ENCODE measurements at regions not wholly inside any gene's neighbourhood (a gene's known extent, or its start where the extent isn't known, plus 50 kb on each side); places are given as distances from the start of the nearest gene placed in this dataset.

GRCh38 chr14:38330275-38330674 lies 74.4 kb upstream of the CLEC14A start:
- Histone ChIP-seq H3K4me3 (ENCODE audit: insufficient read depth, low read depth, low read length) (no peak overlapping the region), H3K14ac (replicated peaks; ENCODE audit: low read depth, low read length) (no peak overlapping the region), H4K8ac (ENCODE audit: low read depth in 2 of 2, low read length in 2 of 2) (no peak overlapping the region), H3K23ac (ENCODE audit: low read depth, low read length) (no peak overlapping the region), H3K79me1 (ENCODE audit: low read depth in 1 of 2, low read length in 2 of 2) (no peaks in the 10 kb centered on the region), H3K36me3 (ENCODE audit: control insufficient read depth, insufficient read depth, low read length) (no peaks in the 10 kb centered on the region), H2BK15ac (ENCODE audit: low read depth, low read length) (no peak overlapping the region), H3K4me2 (ENCODE audit: low read depth, low read length) (no peak overlapping the region), H2BK20ac (ENCODE audit: low read depth, low read length) (no peak overlapping the region), H3K56ac (ENCODE audit: extremely low read depth, insufficient read depth, low read length) (no peak overlapping the region), H3K4me1 (ENCODE audit: control insufficient read depth, insufficient read depth, low read length) (no peaks in the 10 kb centered on the region), H3K27ac (ENCODE audit: insufficient read depth, low read length) (no peak overlapping the region), H3K9me3 (ENCODE audit: control insufficient read depth, insufficient read depth, low read length) (no peaks in the 10 kb centered on the region), H4K20me1 (ENCODE audit: insufficient read depth, low read length) (no peaks in the 10 kb centered on the region), H2BK5ac (ENCODE audit: low read depth, low read length, poor library complexity, severe bottlenecking) (no peak overlapping the region), H2AK5ac (ENCODE audit: low read depth, low read length) (no peak overlapping the region), H3K9me1 (ENCODE audit: insufficient read depth, low read length) (no peaks in the 10 kb centered on the region), H3K18ac (ENCODE audit: low read depth, low read length) (no peak overlapping the region), H2AK9ac (replicated peaks; ENCODE audit: low read depth, low read length, poor library complexity) (no peak overlapping the region), H4K91ac (ENCODE audit: insufficient read depth, low read depth, low read length) (no peak overlapping the region), H2BK120ac (ENCODE audit: low read depth, low read length) (no peak overlapping the region), H3K4ac (ENCODE audit: low read depth, low read length) (no peak overlapping the region), H4K5ac (ENCODE audit: low read depth, low read length) (no peak overlapping the region), H3K9ac (ENCODE audit: low read depth, low read length) (no peak overlapping the region), H2AFZ (replicated peaks; ENCODE audit: low read length, poor library complexity) (no peak overlapping the region), H3K27me3 (ENCODE audit: control insufficient read depth, insufficient read depth, low read length) (no peaks in the 10 kb centered on the region)
- in situ Hi-C loops (cut with MboI; ENCODE audit: low sequenced_read_pairs): no loop called here
- ATAC-seq (ENCODE audit: low read depth) (no peak), DNase-seq (no peak)
- CTCF ChIA-PET: interaction anchor here (0.7 kb wide), 1 partner anchor 11 kb away, joined by 3 read pairs; no protein-coding TSS in a partner anchor
- BruUV-seq (replicated peaks): no TSS peak
- WGBS, 2 experiments (ENCODE audit: extremely low coverage in 2 of 2, insufficient read length in 1 of 2): no CpG with 5 or more reads among the region's 2 CpGs
- TF ChIP-seq CTCF (conservative IDR thresholded peaks at IDR 0.05; ENCODE audit: low read depth, low read length) (no peak), BHLHE40 (IDR thresholded peaks at IDR 0.05; ENCODE audit: low read depth, low read length) (no peak), RFX5 (IDR thresholded peaks at IDR 0.05; ENCODE audit: low read depth, low read length) (no peak), CHD1 (IDR thresholded peaks at IDR 0.05; ENCODE audit: low read depth, low read length) (no peak)
- dilution Hi-C loops (cut with HindIII; ENCODE audit: low sequenced_read_pairs, unreplicated experiment): no loop called here
- POLR2A ChIA-PET (ENCODE audit: unreplicated experiment): no interaction called here
- intact Hi-C loops (cut with micrococcal nuclease): no loop called here
